HG03095 (cell line): ENCODE measurements at regions not wholly inside any gene's neighbourhood (a gene's known extent, or its start where the extent isn't known, plus 50 kb on each side); places are given as distances from the start of the nearest gene placed in this dataset.
"Not testable (repeated sequence)": the region's sequence is repeated elsewhere in the genome, so short reads cannot be mapped to it uniquely, and the experiment has no call there.

ENCODE experiments used
- ATAC-seq: cut with Tn5 transposase; IDR thresholded peaks from one replicate; pipeline ENCODE4 v1.9.1; 2021; ENCODE audit warnings: moderate library complexity; ENCODE audit not compliant: unreplicated experiment

DNA sequence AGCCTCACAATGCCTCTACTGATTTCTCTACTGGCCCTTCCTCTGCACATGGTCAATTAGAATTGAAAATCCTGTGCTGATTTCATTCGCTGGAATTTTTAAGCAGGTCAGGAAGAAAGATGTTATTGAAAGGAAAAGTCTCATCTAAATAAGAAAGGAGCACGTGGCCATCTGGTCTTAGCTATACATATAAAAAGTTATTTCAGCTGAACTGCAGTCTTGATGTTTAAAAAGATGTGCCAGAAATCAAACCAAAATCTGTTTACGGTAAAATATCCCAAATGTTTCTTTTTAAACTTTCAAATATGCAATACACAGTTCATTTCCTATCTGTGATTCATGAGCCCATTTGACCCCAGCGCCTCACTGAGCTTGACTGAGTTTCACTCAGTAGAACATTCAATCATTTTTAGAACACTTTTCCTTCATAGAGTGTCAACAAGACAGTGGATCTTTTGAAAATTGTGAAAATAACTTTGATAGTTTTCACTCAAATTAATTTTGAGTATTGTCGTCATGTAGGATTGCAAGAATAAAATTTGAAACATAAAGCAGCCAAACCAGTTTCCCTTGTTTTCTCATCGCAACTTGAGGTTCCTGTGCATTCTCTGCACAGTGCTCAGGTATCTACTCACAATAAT, 293.6 kb downstream of the PTPRC start:
- no peak for ATAC-seq

GRCh38 chr1:198933515-198934222, 294.8 kb downstream of the PTPRC start:
- no peak for ATAC-seq

DNA sequence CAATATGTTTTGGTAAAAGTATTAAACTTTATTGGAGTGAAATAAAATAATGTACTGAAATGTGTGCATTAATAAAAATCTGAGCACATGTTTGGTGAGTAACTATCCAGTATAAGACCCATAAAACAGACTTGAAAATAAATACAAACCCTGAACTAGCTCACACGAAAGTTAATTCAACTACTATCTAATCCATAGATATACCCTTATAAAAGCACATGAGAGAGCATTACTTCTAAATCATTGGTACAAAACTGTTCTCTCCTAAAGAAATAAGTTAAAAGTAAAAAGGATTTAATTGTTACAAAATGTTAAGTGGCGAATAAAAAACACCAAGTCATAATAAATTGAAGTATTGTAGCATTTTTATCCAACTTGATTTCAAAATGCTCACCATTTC, 295.6 kb downstream of the PTPRC start:
- ATAC-seq: no peak

DNA sequence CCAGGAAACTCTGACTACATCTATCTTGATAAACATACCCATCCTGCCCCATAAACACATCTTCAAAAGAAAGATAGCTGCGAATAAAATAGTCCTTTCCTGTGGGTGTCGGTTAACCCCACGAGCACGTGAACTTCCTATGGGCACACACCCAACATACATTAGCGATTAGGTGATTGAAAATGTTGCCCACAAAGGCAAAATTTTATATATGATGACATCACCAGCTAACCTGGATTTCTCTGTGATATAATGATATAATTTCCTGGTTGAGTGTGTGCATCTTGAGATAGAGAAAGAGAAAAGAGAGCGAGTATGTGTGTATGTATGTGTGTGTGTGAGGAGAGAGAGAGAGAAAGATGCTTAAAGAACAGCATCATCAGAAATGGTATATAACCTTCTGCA, 296.1 kb downstream of the PTPRC start:
- peak; percentile 10 for ATAC-seq

DNA sequence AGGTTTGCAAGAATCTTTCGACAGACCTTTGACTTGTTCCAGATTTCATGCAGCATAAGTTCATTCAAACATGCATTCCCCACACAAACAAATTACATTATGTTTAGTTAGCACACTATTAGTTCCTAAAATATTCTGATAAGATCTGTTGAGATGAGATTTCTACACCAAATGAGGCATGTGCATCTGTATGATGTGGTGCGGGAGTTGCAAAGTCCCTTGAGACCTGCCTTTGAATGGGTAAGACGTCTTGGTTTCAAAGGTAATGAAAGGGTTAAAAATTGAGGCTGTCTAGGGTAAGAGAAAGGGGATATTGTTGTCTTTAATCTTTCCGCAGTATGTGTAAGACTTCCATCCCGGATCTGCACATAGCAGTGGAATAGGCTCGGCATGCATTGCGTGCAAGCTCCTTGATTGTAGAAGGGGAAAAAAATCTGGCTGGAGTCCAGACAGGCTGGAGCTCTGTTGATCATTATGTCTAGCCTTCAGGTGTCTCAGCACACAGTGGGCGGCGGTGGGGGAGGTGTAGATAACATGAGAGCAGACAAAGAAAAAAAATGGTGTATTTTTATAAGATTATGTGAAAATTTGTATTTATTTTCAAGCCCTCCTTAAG, 296.6 kb downstream of the PTPRC start:
- ATAC-seq: peak; percentile 47

DNA sequence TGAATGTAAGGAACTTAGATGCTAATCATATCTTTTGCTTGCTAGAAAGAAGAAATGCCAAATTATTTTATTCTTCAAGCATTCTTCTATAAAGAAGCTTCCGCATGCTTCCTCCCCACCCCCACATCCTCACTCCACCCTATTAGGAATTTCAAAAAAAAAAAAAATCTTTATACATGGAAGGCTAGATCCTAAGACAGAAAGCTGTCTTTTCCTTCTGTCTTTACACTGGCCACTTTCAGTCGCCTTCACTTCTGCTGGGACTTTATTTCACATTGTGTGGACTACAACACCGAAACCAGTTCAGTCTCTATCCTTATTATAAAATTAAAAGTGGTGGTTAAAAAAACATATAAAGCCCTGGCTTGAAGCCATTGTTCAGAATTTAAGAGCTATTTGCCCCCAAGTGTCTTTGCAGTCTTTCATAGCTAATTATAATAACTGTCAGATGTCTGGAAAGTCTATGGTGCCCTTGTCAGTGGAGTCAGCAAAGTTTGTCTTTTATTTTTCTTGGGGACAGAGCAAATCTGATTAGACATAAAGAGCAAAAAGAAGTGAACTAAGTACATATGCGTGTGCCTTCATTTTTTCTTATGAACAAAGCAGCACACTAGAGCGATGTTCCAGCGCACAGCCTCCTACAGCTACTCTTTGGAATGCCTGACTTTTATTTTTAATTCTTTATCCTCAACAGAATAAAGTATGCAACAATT, 297.7 kb downstream of the PTPRC start:
- ATAC-seq: no peak

DNA sequence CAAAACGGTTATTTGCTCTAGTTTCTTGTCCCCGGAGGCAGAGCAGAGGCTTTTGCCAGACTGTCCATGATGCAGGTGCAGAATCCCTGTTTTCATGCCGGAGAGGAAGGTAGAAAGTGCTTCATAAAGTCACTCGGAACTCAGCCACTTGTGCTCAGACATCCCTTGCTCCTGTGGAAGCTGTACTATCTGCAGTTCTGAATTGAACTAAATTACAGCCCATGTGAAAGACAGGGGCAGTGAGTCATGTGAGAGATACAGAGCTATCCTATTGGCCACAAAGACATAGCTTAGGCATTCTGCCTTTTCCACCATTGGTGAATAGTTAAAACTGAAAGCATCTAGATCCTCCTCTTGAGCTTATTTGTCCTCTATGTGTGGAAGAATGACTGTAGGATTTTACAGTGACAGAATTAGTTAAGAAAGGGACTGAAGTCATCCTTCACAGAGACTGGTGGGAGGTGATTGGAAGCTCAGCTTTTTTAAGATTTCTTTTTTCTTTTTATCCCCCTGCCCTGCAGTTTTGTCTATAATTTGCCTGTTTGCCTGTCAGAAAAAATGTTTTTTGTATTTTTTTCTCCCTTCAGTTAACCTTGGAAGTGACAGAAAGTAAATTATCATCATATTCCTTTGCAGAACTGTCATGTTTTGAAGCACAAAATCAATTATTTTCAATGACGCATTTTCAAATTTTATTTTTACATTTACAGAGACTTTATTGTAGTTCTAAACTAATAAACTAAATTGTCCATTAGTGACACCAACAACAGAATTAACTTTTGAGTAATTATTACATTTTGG, 298.6 kb downstream of the PTPRC start:
- ATAC-seq: peak; percentile 84

- no peak for ATAC-seq
Measured at GRCh38 chr1:198939286-198939685, 300.4 kb downstream of the PTPRC start.

DNA sequence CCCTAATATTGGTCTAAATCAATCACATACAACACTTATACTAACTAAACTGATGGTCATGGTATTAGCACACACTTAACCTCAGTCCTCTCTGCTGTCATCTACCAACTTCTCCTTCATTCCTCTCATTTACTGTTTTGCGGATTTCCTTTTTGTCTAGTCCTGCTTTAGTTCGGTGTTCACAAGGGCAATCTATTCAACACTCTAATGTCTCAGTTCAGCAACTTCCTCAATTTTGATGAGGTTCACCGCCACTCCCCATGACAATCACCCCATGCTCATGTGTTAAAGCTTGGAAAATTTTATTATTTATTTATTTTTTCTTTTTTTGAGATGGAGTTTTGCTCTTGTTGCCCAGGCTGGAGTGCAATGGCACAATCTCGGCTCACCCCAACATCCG, 301.1 kb downstream of the PTPRC start:
- ATAC-seq: no peak

- ATAC-seq: no peak
Measured at GRCh38 chr1:198942466-198942865, 303.6 kb downstream of the PTPRC start.

DNA sequence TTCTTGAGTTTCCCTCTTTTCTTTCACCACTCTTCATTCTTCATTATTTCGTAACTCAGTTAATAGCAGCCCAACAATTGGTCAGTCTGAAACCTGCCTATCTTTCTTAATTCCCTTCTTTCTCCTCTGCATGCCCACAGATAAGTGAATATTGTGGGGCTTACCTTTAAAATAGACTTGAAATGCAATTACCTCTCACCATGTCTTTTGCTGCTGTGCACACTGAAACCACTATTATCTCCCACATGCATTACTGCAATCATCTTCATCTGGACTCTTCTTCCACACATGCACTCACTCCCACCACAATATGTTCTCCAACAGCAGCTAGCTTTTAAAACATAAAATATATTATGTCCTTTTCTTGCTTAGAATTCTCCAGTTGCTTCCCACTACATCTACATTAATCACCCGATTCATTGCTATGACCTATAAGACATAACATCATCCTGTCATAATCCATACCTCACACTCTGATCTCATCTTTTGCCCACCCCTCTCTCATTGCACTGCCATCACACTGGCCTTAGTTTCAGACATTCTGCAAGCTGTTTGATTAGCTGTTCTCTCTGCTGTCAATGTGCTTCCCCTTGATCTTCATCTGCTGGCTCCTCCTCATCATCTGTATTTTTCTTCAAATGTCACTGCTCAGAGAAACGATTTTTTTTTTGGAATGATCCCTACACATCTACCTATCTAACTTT, 304.8 kb downstream of the PTPRC start:
- no peak for ATAC-seq

DNA sequence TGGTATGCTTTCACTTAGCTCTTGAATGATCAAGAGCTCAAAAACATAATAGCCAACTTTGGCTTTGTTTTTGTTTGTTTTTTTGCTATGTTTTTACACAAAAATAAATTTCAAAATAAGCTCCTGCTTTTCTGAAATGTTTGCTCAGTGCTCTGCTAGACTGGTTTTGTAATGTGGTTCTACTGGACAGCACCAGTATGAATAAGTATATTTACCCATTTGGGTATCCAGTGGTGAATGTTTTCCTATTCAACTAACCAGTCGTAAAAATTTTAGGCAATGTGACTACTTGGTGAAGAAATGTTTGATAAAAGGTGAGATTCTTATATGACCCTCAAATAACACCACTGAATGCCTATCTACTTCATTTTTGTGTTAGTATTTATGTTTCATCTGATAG, 308.6 kb downstream of the PTPRC start:
- ATAC-seq: no peak

- no peak for ATAC-seq
Measured at GRCh38 chr1:198948895-198949659, 310.2 kb downstream of the PTPRC start.

GRCh38 chr1:198950036-198950435, 311.2 kb downstream of the PTPRC start:
- no peak for ATAC-seq

DNA sequence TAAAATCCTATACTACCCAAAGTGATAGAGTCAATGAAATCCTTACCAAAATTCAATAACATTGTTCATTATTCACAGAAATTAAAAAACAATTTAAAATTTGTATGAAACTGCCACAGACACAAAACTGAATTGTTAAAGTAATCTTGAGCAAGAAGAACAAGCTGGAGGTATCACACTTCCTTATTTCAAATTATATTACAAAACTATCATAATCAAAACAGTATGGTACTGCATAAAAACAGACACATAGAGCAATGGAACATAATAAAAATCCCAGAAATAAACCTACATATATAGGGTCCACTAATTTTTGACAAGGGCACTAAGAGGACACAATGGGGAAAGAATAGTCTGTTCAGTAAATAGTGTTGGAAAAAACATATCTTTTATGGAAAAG, 316.2 kb downstream of the PTPRC start:
- ATAC-seq: no peak

DNA sequence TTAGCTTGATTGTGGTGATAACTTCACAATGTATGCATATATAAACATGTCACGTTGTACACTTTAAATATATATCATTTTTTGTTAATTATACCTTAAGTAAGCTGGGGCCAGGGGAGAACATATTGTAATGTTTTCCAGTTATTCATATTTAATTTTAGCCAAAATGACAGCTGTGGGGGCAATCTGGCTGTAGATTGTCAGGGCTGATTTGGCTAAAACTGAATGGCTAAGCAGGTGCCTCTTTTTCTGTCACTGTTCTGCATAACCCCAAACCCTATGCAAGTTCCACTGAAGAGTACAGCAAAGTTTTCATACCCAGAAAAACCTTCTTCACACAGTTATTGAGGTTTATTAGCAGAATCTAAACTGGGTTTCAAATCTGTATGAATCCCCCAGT, 318.2 kb downstream of the PTPRC start:
- ATAC-seq: no peak

DNA sequence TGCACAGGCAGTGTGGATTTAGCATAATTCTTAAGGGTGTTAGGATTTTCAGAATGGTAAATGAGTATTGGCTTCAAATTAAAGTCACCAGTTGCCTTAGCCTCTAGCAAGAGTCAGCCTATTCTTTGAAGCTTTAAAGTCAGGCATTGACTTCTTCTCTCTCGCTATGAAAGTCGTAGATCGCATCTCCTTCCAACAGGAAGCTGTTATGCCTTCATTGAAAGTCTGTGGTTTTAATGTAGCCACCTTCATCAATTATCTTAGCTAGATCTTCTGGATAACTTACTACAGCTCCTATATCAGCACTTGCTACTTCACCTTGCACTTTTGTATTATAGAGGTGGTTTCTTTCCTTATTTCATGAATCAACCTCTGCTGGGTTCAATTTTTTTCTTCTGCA, 320.2 kb downstream of the PTPRC start:
- ATAC-seq: no peak

- no peak for ATAC-seq
Measured at GRCh38 chr1:198959676-198960075, 320.8 kb downstream of the PTPRC start.

DNA sequence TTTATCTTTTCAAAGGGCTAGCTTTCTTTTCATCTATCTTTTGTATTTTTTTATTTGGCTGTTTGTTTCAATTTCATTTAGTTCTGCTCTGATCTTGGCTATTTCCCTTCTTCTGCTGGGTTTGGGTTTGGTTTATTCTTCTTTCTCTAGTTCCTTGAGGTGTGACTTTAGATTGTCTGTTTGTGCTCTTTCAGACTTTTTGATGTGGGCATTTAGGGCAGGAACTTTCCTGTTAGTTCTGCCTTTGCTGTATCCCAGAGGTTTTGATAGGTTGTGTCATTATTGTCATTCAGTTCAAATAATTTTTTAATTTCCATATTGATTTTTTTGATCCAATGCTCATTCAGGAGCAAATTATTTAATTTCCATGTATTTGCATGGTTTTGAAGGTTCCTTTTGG, 325.0 kb downstream of the PTPRC start:
- not testable (repeated sequence) for ATAC-seq

GRCh38 chr1:198966519-198966918, 327.7 kb downstream of the PTPRC start:
- no peak for ATAC-seq
